Activated CD4-positive, alpha-beta T cell treated with anti-CD3 and anti-CD28 coated beads, Interleukin-2, Interleukin-6, amounts not matched to agents 100 ng/mL and 50 ng/mL, durations not matched to agents 16 hours and 8 hours (primary cell): ENCODE measurements at regions not wholly inside any gene's neighbourhood (a gene's known extent, or its start where the extent isn't known, plus 50 kb on each side); places are given as distances from the start of the nearest gene placed in this dataset.
"Not testable (repeated sequence)": the region's sequence is repeated elsewhere in the genome, so short reads cannot be mapped to it uniquely, and the experiment has no call there.

Experiments
- DNase-seq: peaks from one replicate; pipeline ENCODE4 v3.0.0-alpha.2; 2020

DNA sequence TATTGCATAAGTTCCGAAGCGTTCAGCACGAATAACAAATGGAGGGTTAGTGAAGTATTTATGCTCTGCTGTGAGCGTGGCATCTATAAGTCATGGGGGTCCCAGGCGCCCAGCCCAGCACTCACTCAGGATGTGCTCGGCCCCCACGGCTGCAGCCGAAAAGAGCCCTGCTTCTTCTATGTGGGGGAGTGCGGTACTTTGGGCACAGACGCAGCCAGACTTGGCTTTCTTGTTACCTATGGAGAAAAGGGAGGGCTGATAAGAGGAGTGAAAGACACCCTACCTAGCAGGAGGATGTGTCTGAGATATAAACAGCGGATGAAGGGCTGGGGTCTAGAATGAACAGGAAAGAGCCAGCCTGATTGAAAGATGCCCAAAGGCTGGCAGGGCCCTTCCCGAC is 51.4 kb downstream of the MRPL36 start:
- DNase-seq: no peak

GRCh38 chr5:1747803-1748085 is 51.9 kb downstream of the MRPL36 start:
- no peak for DNase-seq

GRCh38 chr5:1747079-1747802 is 52.4 kb downstream of the MRPL36 start:
- DNase-seq: no peak

DNA sequence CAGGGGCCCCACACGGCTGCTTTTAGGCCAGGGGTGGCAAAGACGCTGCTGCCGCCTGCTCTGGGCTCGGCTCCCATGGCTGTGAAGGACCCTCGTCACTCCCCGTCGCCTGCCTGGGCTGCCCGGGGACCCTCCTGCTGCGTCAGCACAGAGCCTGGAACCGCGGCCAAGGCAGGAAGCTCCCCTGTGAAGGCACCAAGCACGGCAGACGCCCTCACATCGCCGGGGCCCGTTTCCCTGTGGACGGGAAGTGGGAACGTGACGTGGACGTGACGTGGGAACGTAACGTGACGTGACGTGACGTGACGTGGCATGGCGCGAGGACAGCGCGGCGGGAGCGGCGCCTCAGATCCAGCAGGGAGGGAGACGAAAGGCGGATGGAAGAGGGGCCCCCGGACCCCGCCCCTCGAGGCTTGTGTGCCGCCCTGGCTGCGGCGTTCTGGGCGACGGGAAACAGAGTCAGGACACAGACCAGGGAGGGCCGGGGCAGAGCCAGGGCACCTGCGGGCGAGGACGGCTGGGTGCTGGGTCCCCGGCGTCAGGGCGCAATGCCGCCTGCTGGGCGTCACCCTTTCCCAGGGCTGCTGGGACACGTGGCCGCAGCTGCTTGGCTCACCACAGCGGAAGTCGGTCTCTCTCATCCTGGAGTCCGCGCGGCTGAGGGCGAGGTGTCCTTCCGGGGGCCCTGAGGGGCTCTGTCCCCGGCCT is 53.1 kb downstream of the MRPL36 start:
- DNase-seq: no peak

DNA sequence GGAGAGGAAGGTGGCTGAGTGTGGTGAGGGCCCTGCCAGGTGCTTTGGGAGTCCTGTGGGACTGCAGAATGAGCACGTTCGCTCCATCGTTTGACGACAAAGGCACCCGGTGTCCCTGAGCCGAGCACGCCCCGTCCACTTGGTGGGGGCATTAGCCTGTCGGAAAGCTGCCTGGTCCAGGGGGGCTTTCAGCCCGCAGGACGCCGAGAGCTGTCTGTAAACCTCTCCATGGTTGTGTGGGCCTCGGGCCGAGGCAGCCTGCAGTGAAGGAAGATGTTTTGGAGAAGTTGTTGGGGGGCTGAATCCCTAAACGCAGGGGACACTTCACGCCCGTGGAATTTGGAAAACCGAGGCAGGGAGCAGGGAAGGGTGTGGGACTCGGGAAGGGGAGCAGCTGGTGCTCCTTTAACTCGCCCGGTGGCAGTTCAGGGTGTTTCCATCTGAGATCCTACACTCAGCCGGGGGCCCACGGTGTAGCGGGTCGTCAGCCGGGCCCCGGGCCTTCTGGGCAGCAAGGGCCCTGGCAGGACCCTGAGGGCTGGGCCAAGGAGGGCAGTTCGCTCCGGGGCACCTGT is 53.8 kb downstream of the MRPL36 start:
- no peak for DNase-seq

- no peak for DNase-seq
Measured at GRCh38 chr5:1745123-1745795, 54.4 kb downstream of the MRPL36 start.

- no peak for DNase-seq
Measured at GRCh38 chr5:1744393-1745122, 55.1 kb downstream of the MRPL36 start.

- no peak for DNase-seq
Measured at GRCh38 chr5:1743769-1744085, 55.9 kb downstream of the MRPL36 start.

DNA sequence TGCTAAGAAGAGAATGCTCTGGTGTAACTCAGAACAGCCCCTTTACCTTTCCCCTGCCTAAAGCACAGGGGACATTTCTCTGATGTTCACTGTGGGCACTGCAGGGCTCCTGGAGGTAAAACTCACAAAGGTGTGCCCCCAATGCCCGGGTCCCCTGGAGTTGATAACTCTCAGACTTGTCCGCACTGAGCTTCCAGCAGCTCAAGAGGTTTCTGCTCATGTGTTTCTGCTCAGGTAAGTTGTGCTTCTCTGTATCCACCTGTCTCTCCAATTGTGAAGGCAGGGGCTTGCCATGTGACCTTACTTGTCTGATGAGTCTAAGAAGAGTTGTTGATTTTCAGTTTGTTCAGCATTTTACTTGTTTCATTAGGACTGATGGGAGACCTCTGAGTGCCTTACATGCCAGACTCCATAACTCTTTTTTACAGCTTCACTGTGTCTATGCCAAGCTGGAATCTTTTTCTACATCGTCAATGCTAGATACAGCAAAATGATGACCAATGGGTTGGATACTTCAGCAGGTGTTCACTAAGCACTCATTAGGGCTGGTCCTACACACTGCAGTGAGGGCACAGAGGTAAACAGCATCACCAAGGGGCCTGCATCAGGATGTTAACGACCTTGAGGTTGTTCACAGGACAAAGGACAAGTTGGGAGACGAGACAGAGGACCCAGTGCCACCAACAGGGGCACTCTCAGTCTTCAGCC is 56.4 kb downstream of the MRPL36 start:
- no peak for DNase-seq

- DNase-seq: peak; percentile 69
Measured at GRCh38 chr5:1737790-1738405, 61.7 kb downstream of the MRPL36 start.

GRCh38 chr5:1736889-1737711 is 62.5 kb downstream of the MRPL36 start:
- DNase-seq: no peak

- no peak for DNase-seq
Measured at GRCh38 chr5:1736065-1736464, 63.6 kb downstream of the MRPL36 start.

DNA sequence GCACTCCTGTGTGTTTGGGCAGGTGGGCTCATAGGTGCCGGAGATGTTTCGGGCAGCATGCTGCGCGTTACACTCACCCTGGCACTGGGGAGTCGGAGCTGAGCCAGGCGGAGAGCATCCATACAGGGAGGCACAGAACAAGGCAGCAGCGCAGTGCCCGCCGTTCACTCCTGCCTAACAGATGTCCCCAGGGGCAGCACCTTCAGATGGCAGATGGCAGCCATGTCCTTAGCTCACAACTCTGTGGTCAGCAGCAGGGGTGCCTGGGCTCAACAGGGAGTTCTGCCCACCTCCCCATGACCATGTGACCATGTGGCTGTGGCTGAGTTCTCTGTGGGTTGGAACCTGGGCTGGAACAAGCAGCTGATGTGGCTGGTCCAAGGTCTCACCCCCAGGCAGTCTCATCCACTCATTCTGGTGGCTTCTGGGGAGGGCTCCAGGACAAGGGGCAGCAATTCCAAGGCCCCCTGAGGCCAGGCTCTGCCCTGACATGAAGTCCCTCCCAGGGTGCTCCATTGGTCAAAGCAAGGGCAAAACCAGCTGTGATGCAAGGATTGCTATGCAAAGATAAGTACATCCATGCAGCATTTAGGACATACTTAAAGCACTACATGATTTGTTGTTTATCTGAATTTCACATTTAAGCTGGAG is 64.2 kb downstream of the MRPL36 start:
- DNase-seq: no peak

DNA sequence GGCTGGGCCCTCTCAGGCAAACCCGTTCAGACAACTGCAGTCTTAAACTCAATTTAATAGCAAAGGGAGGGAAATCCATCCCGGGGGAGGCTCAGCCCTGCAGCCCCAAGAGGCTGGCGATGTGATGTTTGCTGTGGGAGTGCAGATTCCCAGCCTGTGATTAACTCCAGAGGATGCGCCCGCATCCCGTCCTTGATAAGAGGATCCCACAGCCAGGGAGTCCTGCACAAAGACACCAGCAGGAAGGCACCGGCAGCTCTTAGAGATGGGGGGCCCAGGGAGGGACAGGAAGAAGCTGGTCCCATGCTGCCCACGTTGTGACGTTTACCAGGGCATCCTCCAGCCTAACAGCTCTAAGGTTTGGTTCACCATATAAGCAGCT is 64.7 kb downstream of the MRPL36 start:
- no peak for DNase-seq

DNA sequence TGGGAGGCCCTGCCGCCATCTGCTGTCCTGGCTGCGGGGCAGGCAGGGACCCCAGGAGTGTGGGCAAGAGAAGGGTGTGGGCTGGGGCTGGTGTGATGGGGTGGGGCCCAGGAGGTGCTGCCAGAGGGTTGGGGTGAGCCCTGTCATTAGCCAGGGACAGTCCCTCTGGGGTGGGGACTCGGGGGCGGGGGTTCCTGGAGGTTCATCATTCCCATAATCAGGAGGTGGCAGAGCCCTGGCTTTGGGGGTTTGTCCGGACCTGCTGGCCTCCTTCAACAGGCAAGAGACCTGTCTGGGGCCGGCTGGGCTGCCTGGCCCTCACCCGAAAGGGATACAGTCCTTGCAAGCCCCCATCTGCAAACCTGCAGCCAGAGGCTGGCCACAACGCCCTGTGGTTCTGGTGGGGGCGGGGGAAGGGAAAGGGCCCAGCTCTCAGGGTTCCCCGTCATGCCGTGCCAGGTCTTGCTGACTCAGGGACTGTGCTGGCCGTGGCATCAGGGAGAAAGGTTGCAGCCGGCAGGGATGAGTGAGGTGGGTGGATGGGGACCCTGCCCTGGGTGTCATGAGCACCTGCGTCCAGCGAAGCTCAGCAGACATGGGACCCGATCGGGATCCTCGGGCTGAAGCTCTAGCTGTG is 65.2 kb downstream of the MRPL36 start:
- DNase-seq: no peak

DNA sequence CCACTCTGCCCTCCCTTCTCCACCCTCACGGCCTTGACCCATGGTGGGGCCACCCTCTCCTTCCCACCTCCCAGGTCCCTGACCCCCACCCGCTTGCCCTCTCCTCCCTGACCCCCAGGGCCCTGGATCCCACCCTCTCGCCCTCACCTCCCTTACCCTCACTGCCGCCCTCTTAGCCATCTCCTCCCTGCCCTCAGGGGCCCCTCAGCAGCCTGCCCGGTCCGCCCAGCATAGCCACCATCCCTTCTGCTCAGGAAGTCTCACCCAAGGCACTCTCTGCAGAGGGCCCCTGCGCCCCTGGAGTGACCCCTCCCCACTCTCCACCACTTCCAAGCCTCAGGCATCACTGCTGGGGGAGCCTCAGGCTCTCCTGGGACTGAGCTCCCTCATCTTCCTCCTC is 66.3 kb downstream of the MRPL36 start:
- no peak for DNase-seq

GRCh38 chr5:1732945-1733344 is 66.7 kb downstream of the MRPL36 start:
- no peak for DNase-seq

DNA sequence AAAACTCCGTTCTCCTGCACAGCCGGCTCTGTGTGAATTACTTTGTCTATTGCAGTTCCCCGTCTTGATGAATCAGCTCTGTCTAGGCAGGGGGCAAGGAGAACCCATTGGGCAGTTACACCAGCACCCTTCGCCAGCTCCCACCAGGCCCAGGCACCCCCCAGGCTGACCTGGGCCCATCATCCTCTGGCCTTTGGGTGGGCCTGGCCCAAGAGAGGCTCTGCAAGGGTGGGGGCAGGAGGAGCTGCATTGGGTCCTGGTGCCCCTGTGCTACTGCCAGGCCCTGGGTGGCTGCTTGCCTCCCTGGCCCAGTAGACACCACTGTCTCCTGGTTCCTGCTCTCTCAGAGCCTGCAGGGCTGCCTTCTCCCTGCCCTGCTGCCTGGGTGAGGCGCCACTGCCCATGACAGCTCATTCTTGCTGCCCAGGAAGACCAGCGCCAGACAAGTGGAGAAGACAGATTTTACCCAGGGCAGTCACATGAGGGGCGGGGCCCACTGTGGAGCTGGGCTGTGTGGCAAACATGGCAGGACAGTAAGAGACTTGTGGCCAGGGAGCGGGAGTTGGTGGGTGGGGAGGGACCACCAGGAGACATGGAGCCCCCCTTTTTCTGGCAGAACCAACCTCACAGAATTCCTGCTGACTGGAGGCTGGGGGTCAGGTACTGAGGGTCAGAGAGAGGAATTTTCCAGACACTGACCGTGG is 67.2 kb downstream of the MRPL36 start:
- DNase-seq: no peak

DNA sequence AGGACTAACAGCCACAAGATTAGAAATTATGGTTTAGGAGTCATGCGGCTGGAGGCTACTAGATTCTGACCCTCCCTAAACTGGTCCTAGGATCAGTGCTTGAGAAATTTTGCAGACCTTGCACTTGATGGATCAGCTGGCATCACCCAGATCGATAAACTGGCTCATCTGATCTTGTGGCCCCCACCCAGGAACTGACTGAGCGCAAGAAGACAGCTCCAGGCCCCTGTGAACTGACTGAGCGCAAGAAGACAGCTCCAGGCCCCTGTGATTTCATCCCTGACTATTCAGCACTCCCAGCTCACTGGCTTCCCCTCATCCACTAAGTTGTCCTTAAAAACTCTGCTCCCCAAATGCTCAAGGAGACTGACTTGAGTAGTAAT is 67.8 kb downstream of the MRPL36 start:
- not testable (repeated sequence) for DNase-seq
